SK-N-SH (cell line): ENCODE measurements at regions not wholly inside any gene's neighbourhood (a gene's known extent, or its start where the extent isn't known, plus 50 kb on each side); places are given as distances from the start of the nearest gene placed in this dataset.

Experiments used
- CTCF ChIA-PET: fragments of 300-600, 350-600 bp; formaldehyde crosslinking; extraction: SDS; loops from one replicate; lab custom pipeline; 2021; lab: Yijun Ruan, JAX
- POLR2A ChIA-PET: fragments of 350-600 bp; sonication (Branson Sonifier 250); formaldehyde crosslinking; extraction: SDS; loops from one replicate; lab custom pipeline; 2020; ENCODE audit warnings: antibody characterized with exemption, inconsistent platforms; lab: Yijun Ruan, JAX
- DNase-seq: peaks from one replicate; pipeline ENCODE4 v3.0.0; 2012
- H2AFZ ChIP-seq: fragments of 200-600 bp; sonication (generic); 2 replicates; pipeline ENCODE4 v1.8.1; 2016; ENCODE audit warnings: antibody characterized with exemption, mild to moderate bottlenecking, low read depth
- H3F3A ChIP-seq: fragments of 200-600 bp; sonication (generic); replicated peaks from 2 replicates; pipeline ENCODE3; 2016; ENCODE audit warnings: antibody characterized with exemption, mild to moderate bottlenecking; ENCODE audit not compliant: insufficient read depth
- H3K27ac ChIP-seq, 2 experiments: fragments of 200-500 bp in 1 of 2; fragments of 200-600 bp in 1 of 2; sonication (Bioruptor generic) in 1 of 2; sonication (generic), shearing (Covaris generic) in 1 of 2; 2 replicates each; pipeline versions ENCODE4 v1.5.1 to v1.6.1; 2014 to 2016; ENCODE audit warnings: low read depth in 2 of 2, inconsistent platforms in 1 of 2, low read length in 1 of 2, mild to moderate bottlenecking in 1 of 2, mixed read lengths in 1 of 2
- H3K27me3 ChIP-seq: fragments of 200-600 bp; sonication (generic), shearing (Covaris generic); 2 replicates; pipeline ENCODE4 v1.6.1; 2016; ENCODE audit warnings: mixed run types; ENCODE audit not compliant: insufficient read depth
- H3K36me3 ChIP-seq, 2 experiments: fragments of 200-500 bp in 1 of 2; fragments of 200-600 bp in 1 of 2; sonication (Bioruptor generic) in 1 of 2; sonication (generic) in 1 of 2; replicated peaks in 1 of 2; 2 replicates each; pipeline versions ENCODE3 to v1.5.1; 2014 to 2016; ENCODE audit warnings: low read length in 1 of 2, mild to moderate bottlenecking in 1 of 2; ENCODE audit not compliant: insufficient read depth in 2 of 2, control insufficient read depth in 1 of 2
- H3K4me1 ChIP-seq, 2 experiments: fragments of 200-500 bp in 1 of 2; fragments of 200-600 bp in 1 of 2; sonication (Bioruptor generic) in 1 of 2; sonication (generic), shearing (Covaris generic) in 1 of 2; 2 replicates each; pipeline versions ENCODE4 v1.5.1 to v1.6.1; 2014 to 2016; ENCODE audit warnings: low read depth in 1 of 2, low read length in 1 of 2, mixed run types in 1 of 2; ENCODE audit not compliant: insufficient read depth in 2 of 2, control insufficient read depth in 1 of 2
- H3K4me2 ChIP-seq: fragments of 200-600 bp; sonication (generic), shearing (Covaris generic); 2 replicates; pipeline ENCODE4 v1.6.1; 2017; ENCODE audit warnings: mixed run types
- H3K4me3 ChIP-seq, 2 experiments: fragments of 200-500 bp in 1 of 2; fragments of 200-600 bp in 1 of 2; sonication (Bioruptor generic) in 1 of 2; sonication (generic), shearing (Covaris generic) in 1 of 2; 2 replicates each; pipeline versions ENCODE4 v1.5.1 to v1.8.1; 2014 to 2016; ENCODE audit warnings: low read depth in 2 of 2, inconsistent platforms in 1 of 2, low read length in 1 of 2, mild to moderate bottlenecking in 1 of 2, mixed read lengths in 1 of 2, moderate library complexity in 1 of 2
- H3K79me2 ChIP-seq: fragments of 200-600 bp; sonication (generic); 2 replicates; pipeline ENCODE4 v1.8.1; 2017; ENCODE audit warnings: mild to moderate bottlenecking; ENCODE audit not compliant: insufficient read depth
- H3K9ac ChIP-seq: fragments of 200-600 bp; sonication (generic); 2 replicates; pipeline ENCODE4 v1.6.1; 2017; ENCODE audit warnings: mixed run types
- H3K9me2 ChIP-seq: fragments of 200-600 bp; sonication (generic); 2 replicates; pipeline ENCODE4 v1.6.1; 2017; ENCODE audit warnings: mixed run types
- H3K9me3 ChIP-seq: fragments of 200-600 bp; sonication (generic); 2 replicates; pipeline ENCODE4 v1.6.1; 2017; ENCODE audit warnings: mixed run types, mild to moderate bottlenecking, moderate library complexity
- H4K20me1 ChIP-seq: fragments of 200-600 bp; sonication (generic); 2 replicates; pipeline ENCODE4 v1.6.1; 2017; ENCODE audit warnings: mild to moderate bottlenecking, mixed run types; ENCODE audit not compliant: insufficient read depth
- EZH2phosphoT487 ChIP-seq: fragments of 200-600 bp; sonication (generic); IDR thresholded peaks from 2 replicates; pipeline ENCODE4 v1.6.1; 2017; ENCODE audit warnings: low read depth, mixed run types, mild to moderate bottlenecking, antibody characterized with exemption, moderate library complexity, borderline replicate concordance
- FOSL2 ChIP-seq: IDR thresholded peaks from 2 replicates; pipeline ENCODE4 v1.4.0; 2012; ENCODE audit warnings: low read depth, mild to moderate bottlenecking, moderate library complexity, borderline replicate concordance
- FOXJ3 ChIP-seq: sonication (generic); formaldehyde crosslinking; IDR thresholded peaks from 2 replicates; pipeline ENCODE4 v1.5.1; 2020; ENCODE audit warnings: mild to moderate bottlenecking, missing genetic modification reagents
- GABPA ChIP-seq: IDR thresholded peaks from 2 replicates; pipeline ENCODE4 v1.4.0; 2012; ENCODE audit warnings: low read depth, mild to moderate bottlenecking
- MXI1 ChIP-seq: IDR thresholded peaks from 2 replicates; pipeline ENCODE4 v1.6.1; 2012; ENCODE audit warnings: mild to moderate bottlenecking, low read depth, low read length, improper control_type of control experiment
- RAD21 ChIP-seq: IDR thresholded peaks from 2 replicates; pipeline ENCODE4 v1.6.1; 2012; ENCODE audit warnings: mild to moderate bottlenecking, low read length
- TAF1 ChIP-seq: IDR thresholded peaks from 2 replicates; pipeline ENCODE4 v1.6.1; 2012; ENCODE audit warnings: low read depth, mild to moderate bottlenecking, low read length, moderate library complexity, borderline replicate concordance
- YY1 ChIP-seq: IDR thresholded peaks from 2 replicates; pipeline ENCODE4 v1.4.0; 2012; ENCODE audit warnings: low read depth, mild to moderate bottlenecking
- WGBS: methylation state at CpG from one replicate; pipeline ENCODE4 v1.1.6; 2017; ENCODE audit warnings: low lambda C conversion rate; 5-methylcytosine and 5-hydroxymethylcytosine counted together
- TF ChIP-seq, protein P1 (sequence below): fragments of 150-350 bp; IDR thresholded peaks from 2 replicates; pipeline ENCODE4 v1.6.1; 2016; ENCODE audit warnings: mild to moderate bottlenecking, low read depth, low read length
- TF ChIP-seq, protein P2 (sequence below): fragments of 150-350 bp; IDR thresholded peaks from 2 replicates; pipeline ENCODE4 v1.6.1; 2017; ENCODE audit warnings: antibody characterized with exemption, low read length, low read depth, borderline replicate concordance
- TF ChIP-seq, protein P3 (sequence below): IDR thresholded peaks from 2 replicates; pipeline ENCODE4 v1.6.1; 2012; ENCODE audit warnings: mild to moderate bottlenecking, low read depth, low read length, moderate library complexity
- TF ChIP-seq, protein P4 (sequence below): IDR thresholded peaks from 2 replicates; pipeline ENCODE4 v1.4.0; 2012; ENCODE audit warnings: low read depth
- TF ChIP-seq, protein P5 (sequence below): IDR thresholded peaks from 2 replicates; pipeline ENCODE4 v1.4.0; 2012; ENCODE audit warnings: low read depth, borderline replicate concordance

DNA sequence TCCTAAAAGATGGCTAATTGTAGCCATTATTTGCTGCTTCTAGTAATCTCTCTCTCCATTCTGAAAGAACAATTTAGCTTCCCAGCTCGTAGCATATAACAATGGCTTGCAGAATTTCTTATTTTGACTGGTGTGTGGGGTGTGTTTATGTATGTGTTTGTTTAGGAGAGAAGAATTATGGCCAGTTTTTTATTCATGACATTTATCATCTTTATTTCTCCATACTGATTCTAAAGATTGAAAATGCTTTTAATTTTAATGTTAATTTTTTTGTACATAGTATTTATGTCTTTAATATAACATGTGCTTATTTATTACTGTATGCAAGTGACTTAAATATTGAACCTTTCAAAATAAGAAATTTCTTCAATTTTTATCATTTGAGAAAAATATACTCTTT lies 115.8 kb upstream of the TMTC4 start:
- Histone ChIP-seq H3K9ac (no peak overlapping the region), H3K4me2 (no peak overlapping the region), H4K20me1 (no peaks in the 10 kb centered on the region), H3F3A (no peaks in the 10 kb centered on the region), H3K27me3 (no peaks in the 10 kb centered on the region), H2AFZ (no peak overlapping the region), H3K9me3 (no peaks in the 10 kb centered on the region), H3K36me3 (no peaks in the 10 kb centered on the region), H3K4me3 (no peak overlapping the region), H3K9me2 (no peaks in the 10 kb centered on the region), H3K4me1 (no peaks in the 10 kb centered on the region; a peak in 2 of 4 replicates), H3K27ac (no peak overlapping the region), H3K79me2 (no peaks in the 10 kb centered on the region)
- TF ChIP-seq, protein P1, sequence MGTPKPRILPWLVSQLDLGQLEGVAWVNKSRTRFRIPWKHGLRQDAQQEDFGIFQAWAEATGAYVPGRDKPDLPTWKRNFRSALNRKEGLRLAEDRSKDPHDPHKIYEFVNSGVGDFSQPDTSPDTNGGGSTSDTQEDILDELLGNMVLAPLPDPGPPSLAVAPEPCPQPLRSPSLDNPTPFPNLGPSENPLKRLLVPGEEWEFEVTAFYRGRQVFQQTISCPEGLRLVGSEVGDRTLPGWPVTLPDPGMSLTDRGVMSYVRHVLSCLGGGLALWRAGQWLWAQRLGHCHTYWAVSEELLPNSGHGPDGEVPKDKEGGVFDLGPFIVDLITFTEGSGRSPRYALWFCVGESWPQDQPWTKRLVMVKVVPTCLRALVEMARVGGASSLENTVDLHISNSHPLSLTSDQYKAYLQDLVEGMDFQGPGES = no peak
- TF ChIP-seq, protein P2, sequence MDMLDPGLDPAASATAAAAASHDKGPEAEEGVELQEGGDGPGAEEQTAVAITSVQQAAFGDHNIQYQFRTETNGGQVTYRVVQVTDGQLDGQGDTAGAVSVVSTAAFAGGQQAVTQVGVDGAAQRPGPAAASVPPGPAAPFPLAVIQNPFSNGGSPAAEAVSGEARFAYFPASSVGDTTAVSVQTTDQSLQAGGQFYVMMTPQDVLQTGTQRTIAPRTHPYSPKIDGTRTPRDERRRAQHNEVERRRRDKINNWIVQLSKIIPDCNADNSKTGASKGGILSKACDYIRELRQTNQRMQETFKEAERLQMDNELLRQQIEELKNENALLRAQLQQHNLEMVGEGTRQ = no peak
- no peak for TF ChIP-seq EZH2phosphoT487
- no peak for TF ChIP-seq YY1
- TF ChIP-seq FOXJ3 (CRISPR knock-in tag) = no peak
- TF ChIP-seq TAF1 = no peak
- TF ChIP-seq, protein P3, sequence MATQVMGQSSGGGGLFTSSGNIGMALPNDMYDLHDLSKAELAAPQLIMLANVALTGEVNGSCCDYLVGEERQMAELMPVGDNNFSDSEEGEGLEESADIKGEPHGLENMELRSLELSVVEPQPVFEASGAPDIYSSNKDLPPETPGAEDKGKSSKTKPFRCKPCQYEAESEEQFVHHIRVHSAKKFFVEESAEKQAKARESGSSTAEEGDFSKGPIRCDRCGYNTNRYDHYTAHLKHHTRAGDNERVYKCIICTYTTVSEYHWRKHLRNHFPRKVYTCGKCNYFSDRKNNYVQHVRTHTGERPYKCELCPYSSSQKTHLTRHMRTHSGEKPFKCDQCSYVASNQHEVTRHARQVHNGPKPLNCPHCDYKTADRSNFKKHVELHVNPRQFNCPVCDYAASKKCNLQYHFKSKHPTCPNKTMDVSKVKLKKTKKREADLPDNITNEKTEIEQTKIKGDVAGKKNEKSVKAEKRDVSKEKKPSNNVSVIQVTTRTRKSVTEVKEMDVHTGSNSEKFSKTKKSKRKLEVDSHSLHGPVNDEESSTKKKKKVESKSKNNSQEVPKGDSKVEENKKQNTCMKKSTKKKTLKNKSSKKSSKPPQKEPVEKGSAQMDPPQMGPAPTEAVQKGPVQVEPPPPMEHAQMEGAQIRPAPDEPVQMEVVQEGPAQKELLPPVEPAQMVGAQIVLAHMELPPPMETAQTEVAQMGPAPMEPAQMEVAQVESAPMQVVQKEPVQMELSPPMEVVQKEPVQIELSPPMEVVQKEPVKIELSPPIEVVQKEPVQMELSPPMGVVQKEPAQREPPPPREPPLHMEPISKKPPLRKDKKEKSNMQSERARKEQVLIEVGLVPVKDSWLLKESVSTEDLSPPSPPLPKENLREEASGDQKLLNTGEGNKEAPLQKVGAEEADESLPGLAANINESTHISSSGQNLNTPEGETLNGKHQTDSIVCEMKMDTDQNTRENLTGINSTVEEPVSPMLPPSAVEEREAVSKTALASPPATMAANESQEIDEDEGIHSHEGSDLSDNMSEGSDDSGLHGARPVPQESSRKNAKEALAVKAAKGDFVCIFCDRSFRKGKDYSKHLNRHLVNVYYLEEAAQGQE = no peak
- TF ChIP-seq, protein P4, sequence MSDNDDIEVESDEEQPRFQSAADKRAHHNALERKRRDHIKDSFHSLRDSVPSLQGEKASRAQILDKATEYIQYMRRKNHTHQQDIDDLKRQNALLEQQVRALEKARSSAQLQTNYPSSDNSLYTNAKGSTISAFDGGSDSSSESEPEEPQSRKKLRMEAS = no peak
- no peak for TF ChIP-seq RAD21
- TF ChIP-seq, protein P5, sequence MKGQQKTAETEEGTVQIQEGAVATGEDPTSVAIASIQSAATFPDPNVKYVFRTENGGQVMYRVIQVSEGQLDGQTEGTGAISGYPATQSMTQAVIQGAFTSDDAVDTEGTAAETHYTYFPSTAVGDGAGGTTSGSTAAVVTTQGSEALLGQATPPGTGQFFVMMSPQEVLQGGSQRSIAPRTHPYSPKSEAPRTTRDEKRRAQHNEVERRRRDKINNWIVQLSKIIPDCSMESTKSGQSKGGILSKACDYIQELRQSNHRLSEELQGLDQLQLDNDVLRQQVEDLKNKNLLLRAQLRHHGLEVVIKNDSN = no peak
- TF ChIP-seq MXI1 = no peak
- no peak for TF ChIP-seq GABPA
- TF ChIP-seq FOSL2 = no peak
- DNase-seq = no peak
- ChIA-PET POLR2A (no interaction called here), CTCF (no interaction called here)
- WGBS = 8% methylated on average over 1 of the region's 1 CpG
